ENCODE measurements at regions not wholly inside any gene's neighbourhood (a gene's known extent, or its start where the extent isn't known, plus 50 kb on each side); places are given as distances from the start of the nearest gene placed in this dataset.

DNA sequence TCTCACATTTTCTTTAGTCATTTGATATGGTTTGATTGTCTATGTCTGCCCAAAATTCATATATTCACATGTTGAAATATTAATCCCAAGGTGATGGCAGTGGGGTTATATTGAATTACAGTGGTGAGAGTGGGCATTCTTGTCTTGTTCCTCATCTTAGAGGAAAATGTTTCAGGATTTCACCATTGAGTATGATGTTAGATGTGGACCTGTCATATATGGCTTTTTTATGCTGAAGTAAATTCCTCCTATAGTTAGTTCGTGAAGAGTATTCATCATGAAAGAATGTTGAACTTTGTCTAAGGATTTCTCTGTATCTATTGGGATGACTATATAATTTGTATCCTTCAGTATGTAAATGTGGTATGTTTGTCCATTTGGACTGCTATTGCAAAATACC is 512.3 kb upstream of the EPHA5 start:
- TF ChIP-seq, protein P1, sequence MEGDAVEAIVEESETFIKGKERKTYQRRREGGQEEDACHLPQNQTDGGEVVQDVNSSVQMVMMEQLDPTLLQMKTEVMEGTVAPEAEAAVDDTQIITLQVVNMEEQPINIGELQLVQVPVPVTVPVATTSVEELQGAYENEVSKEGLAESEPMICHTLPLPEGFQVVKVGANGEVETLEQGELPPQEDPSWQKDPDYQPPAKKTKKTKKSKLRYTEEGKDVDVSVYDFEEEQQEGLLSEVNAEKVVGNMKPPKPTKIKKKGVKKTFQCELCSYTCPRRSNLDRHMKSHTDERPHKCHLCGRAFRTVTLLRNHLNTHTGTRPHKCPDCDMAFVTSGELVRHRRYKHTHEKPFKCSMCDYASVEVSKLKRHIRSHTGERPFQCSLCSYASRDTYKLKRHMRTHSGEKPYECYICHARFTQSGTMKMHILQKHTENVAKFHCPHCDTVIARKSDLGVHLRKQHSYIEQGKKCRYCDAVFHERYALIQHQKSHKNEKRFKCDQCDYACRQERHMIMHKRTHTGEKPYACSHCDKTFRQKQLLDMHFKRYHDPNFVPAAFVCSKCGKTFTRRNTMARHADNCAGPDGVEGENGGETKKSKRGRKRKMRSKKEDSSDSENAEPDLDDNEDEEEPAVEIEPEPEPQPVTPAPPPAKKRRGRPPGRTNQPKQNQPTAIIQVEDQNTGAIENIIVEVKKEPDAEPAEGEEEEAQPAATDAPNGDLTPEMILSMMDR (conservative IDR thresholded peaks at IDR 0.05; ENCODE audit: low read depth, low read length) = no peak
- TF ChIP-seq EZH2 (IDR thresholded peaks at IDR 0.05; ENCODE audit: borderline replicate concordance, low read depth, low read length, poor library complexity, severe bottlenecking) = no peak
